Fibroblast of villous mesenchyme (primary cell): ENCODE measurements at regions not wholly inside any gene's neighbourhood (a gene's known extent, or its start where the extent isn't known, plus 50 kb on each side); places are given as distances from the start of the nearest gene placed in this dataset.

Source experiments
- DNase-seq: peaks from one replicate; pipeline ENCODE4 v3.0.0-alpha.2; 2010; ENCODE audit warnings: low read depth
- H3K4me3 ChIP-seq: 2 replicates; pipeline ENCODE4 v1.5.1; 2011; ENCODE audit warnings: low read depth, mild to moderate bottlenecking, low read length
- TF ChIP-seq, protein P1 (sequence below): IDR thresholded peaks from 2 replicates; pipeline ENCODE4 v1.5.1; 2012; ENCODE audit warnings: low read depth, mild to moderate bottlenecking, low read length; ENCODE audit not compliant: insufficient read depth

- no peak overlapping the region for H3K4me3 ChIP-seq
- TF ChIP-seq, protein P1, sequence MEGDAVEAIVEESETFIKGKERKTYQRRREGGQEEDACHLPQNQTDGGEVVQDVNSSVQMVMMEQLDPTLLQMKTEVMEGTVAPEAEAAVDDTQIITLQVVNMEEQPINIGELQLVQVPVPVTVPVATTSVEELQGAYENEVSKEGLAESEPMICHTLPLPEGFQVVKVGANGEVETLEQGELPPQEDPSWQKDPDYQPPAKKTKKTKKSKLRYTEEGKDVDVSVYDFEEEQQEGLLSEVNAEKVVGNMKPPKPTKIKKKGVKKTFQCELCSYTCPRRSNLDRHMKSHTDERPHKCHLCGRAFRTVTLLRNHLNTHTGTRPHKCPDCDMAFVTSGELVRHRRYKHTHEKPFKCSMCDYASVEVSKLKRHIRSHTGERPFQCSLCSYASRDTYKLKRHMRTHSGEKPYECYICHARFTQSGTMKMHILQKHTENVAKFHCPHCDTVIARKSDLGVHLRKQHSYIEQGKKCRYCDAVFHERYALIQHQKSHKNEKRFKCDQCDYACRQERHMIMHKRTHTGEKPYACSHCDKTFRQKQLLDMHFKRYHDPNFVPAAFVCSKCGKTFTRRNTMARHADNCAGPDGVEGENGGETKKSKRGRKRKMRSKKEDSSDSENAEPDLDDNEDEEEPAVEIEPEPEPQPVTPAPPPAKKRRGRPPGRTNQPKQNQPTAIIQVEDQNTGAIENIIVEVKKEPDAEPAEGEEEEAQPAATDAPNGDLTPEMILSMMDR: no peak
- DNase-seq: peak; percentile 54
Measured at GRCh38 chr5:53331463-53331862, 149.0 kb upstream of the FST start.

- TF ChIP-seq, protein P1: no peak
- no peak overlapping the region for H3K4me3 ChIP-seq
- DNase-seq: peak; percentile 66
Measured at GRCh38 chr5:53333160-53333559, 147.3 kb upstream of the FST start.

DNA sequence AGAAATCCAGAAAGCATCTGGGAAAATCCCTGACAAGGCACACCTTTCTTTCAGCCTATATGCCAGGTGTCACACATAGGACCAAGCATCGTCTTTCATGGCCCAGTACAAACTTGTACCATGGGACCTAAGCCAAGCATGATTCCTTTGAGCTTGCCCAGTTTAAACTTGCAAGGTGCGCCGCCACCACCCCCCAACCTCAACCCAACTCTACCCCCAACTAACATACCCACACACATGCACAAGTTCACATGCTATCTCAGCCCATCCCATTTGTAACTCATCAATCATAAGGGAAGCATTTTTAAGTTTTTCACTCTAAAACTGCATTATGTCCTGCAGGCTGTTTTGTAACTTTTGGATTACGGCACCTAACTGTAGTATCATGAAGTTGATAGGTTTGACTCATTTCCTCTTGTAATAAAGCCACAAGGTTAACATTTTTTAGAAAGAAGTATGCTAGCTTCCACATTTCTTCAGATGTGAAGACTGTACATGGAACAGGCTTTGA, 145.9 kb upstream of the FST start:
- TF ChIP-seq, protein P1: no peak
- H3K4me3 ChIP-seq: no peak overlapping the region
- peak; percentile 81 for DNase-seq

DNA sequence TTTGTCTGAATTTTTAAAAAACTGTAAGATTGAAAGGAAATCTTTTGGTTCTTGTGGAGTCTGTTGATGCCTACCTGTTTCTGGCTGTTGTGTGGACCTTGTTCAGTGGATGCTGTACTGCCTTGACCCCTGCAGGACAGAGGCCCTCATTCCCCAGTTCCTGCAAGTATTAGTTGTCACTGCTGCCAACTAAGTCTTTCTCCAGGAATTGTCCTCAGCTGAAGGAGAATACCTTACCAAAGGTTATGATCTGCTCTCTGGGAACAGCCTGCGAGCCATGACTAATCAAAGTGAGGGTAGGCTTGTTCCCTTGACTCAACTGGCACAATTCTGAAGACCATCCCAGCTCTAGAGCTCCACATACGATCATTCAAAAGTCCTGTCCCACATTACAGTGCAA, 145.3 kb upstream of the FST start:
- DNase-seq: no peak
- TF ChIP-seq, protein P1: peak; percentile 26
- H3K4me3 ChIP-seq: no peak overlapping the region

- TF ChIP-seq, protein P1: no peak
- DNase-seq: no peak
Measured at GRCh38 chr5:53337827-53338226, 142.6 kb upstream of the FST start.

GRCh38 chr5:53338971-53339370, 141.5 kb upstream of the FST start:
- TF ChIP-seq, protein P1: no peak
- no peak overlapping the region for H3K4me3 ChIP-seq
- no peak for DNase-seq

More at GRCh38 chr5:53337827-53338226, 142.6 kb upstream of the FST start:
- no peak overlapping the region for H3K4me3 ChIP-seq

DNA sequence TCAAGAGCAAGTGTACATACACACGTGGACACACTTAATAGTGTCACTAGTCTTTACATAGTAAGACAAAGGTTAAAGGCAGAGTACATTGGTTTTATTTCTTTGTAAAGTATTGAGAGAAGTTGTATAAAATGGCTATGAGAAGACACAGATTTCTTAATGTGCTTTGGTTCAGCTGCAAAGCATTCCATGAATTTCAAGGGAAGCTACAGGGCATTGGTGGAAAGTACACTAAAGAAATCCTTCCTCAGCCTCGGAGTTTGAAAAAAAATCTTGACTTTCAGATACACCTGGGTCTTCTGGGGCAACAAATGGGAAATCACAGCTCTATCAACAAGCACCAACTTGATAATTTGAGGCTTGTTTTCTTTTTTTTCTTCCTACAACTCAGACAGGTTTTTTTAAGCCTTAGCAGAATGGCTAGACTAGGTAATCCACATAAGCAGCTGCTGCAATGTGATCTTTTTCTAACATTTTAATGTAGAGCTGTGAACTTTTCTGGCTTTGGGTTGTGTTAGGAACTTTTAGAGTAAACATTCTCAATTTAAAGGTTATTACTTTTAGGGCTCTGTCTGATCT, 140.4 kb upstream of the FST start:
- TF ChIP-seq, protein P1: no peak
- DNase-seq: peak; percentile 81
- H3K4me3 ChIP-seq: no peak overlapping the region
